HG03060 (cell line): ENCODE measurements at regions not wholly inside any gene's neighbourhood (a gene's known extent, or its start where the extent isn't known, plus 50 kb on each side); places are given as distances from the start of the nearest gene placed in this dataset.

Experiments used
- ATAC-seq: cut with Tn5 transposase; IDR thresholded peaks from one replicate; pipeline ENCODE4 v1.9.1; 2021; ENCODE audit warnings: low read depth, moderate number of reproducible peaks; ENCODE audit not compliant: unreplicated experiment

DNA sequence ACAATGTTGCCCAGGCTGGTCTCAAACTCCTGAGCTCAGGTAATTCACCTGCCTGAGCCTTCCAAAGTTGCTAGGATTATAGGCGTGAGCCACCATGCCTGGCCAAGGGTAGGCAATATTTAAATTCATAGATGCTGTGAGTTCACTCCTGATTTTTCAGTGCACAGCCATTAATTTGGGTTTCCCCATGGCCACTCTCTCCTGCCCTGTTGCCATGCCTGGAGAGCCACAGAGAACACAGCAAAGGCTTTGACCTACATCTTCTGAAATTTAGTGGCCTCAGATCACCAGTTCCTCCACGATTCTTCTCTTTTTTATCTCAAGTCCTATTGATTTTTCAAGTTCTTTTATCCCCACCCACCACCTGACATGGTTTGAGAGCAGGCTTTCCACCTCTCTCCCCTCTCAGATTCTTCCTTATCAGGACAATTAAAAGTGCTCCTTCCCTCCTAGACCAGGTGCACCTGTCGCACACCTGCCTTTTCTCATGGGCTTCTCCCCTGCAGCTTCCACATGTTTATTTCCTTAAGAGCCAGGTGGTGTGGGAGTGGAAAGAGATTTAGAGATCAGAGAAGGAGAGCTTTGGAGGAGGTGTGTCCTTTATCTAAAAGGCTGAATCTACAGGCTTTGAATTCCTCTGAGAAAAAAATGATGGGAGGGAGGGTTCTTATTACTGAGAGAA lies 123.8 kb downstream of the ADRA2A start:
- no peak for ATAC-seq

- ATAC-seq, result no peak
Measured at GRCh38 chr10:111203615-111204014, 126.8 kb downstream of the ADRA2A start.

DNA sequence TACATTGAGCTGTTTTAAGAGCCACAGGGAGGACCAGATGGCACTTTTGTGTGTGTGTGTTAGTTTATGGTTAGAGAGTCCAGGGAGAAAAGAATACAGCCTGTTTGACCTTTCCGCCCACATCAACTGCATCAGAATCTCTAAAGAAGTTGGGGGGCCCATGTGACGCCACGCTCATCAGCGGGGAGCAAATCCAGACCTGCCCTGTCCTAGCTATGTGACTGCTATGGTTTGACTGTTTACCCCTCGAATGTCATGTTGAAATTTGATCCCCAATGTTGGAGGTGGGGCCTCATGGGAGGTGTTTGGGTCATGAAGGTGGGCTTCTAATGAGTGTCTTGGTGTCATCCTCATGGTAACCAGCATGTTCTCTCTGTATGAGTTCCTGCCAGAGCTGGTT lies 128.0 kb downstream of the ADRA2A start:
- ATAC-seq, result no peak

- no peak for ATAC-seq
Measured at GRCh38 chr10:111206521-111206920, 129.7 kb downstream of the ADRA2A start.

DNA sequence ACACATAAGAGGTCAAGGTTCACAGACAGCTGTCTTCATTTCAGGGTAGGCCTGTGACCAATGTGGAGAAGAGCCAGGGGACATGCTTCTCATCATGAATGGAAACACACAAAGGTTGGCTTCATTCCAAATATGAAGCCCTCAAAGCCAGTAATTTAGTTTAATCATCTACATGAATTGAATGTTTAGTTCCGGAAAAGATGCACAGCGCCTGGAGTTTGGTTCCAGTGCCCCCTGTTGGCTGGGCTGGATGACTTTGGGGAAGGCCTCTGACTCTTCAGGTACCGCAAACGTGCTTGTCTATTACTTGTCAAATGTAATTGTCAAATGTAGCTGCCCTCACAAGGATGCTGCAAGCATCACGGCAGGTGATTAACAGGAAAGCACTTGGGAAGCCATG lies 130.7 kb downstream of the ADRA2A start:
- ATAC-seq, result no peak

DNA sequence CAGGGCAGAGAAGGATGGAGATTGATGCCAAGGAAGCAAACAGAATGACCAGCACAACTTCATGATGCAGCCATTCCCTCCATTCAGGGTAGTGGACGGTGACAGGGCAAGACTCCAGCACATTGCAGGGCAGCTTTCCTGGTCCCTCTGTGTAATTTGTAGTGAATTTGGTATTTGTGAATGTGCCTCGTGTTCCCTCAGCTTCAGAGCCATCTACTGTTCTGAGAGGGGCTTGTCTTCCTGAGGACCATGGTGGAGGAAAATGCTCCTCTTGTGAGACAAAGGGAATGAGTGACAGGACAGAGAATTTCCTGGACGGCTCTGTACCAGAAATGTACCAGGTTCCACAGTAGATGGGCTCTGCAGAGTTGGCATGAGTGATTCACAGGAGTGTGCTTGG lies 132.1 kb downstream of the ADRA2A start:
- ATAC-seq, result no peak

GRCh38 chr10:111209692-111210091 lies 132.9 kb downstream of the ADRA2A start:
- no peak for ATAC-seq

DNA sequence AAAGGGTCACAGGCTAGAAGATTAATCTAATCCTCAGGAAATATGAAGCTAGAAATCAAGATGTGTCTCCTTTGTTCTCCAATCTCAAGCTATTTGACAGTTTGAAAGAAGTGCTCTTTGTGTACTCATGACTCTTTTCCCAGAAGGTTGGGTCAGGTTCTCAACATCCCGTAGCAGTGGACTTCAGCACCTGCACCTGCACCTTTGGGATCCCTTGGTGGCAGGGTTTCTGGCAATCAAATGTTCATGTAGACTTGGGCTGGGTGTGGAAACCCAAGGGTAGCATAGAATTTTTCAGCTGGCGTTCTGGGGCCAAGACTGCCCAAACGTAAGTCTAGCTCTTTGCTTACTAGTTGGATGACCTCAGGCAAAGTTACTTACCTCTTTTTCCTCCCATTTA lies 134.4 kb downstream of the ADRA2A start:
- ATAC-seq, result no peak

- no peak for ATAC-seq
Measured at GRCh38 chr10:111211706-111212105, 134.9 kb downstream of the ADRA2A start.

GRCh38 chr10:111221682-111222480 lies 145.1 kb downstream of the ADRA2A start:
- no peak for ATAC-seq

GRCh38 chr10:111222961-111223360 lies 146.1 kb downstream of the ADRA2A start:
- no peak for ATAC-seq

DNA sequence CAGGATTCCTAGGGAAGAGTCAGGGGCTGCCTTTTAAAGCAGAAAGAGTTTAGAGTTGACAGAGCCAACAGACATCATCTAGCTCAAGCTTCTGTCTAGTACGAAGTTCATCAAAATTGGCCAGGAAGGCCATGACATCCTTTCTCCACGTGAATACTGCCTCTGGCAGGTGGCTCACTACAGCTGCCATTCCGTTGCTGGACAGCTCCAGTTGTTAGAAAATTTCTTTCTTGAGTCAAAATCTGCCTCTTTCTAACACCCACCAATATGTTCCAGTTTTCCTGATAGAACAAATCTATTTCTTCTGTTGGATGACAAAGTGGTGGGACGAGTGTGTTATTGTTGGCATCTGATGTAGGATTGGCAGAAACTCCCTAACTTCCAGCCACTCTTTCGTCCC lies 154.9 kb downstream of the ADRA2A start:
- ATAC-seq, result no peak

GRCh38 chr10:111233439-111233838 lies 156.6 kb downstream of the ADRA2A start:
- no peak for ATAC-seq

GRCh38 chr10:111234234-111234913 lies 157.5 kb downstream of the ADRA2A start:
- ATAC-seq, result no peak

GRCh38 chr10:111234914-111235302 lies 158.1 kb downstream of the ADRA2A start:
- ATAC-seq, result no peak

GRCh38 chr10:111240348-111240747 lies 163.5 kb downstream of the ADRA2A start:
- no peak for ATAC-seq

DNA sequence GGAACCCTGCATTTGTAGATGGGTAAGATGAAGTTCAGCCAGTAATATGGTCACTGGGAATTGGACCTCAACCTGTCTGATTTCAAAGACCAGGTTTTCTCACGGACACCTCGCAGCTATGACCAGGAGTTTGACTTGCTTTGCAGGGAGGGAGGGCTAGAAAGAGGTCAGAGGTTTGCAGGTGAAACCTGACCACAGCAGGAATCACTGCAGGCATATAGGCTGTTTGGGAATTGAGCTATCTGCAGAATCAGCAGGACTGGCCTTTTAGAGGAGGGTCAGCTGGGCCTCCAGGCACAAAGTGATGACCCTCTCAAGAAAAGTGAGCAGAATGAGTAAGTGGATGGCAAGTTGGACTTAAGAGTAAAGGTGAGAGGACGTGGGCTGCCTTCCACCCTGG lies 166.3 kb downstream of the ADRA2A start:
- ATAC-seq, result no peak

- no peak for ATAC-seq
Measured at GRCh38 chr10:111246136-111246535, 169.3 kb downstream of the ADRA2A start.

DNA sequence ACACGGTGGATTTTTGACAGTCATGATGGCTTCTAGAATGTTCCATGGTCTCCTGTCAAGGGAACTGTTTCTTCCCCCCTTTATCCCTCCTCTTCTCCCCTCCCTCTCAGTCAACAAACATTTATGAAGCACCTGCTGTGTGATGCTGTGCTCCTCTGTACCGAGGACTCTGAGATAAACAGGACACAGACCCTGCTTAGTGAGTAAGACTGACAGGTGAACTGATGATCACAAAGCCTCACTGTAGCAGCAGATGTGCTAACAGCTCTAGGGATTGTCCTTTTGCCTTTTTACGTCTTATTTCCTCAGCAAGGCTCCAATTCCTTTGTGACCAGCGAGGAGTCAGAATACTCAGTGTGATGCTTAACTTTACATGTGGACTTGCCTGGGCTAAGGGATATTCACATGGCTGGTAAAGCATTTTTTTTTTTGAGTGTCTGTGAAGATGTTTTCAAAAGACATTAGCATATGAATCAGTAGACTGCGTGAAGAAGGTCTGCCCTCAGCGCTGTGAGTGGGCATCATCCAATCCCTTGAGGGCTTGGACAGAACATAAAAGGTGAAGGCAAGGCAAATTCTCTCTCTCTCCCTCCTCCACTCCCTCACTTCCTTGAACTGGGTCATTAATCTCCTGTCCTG lies 170.1 kb downstream of the ADRA2A start:
- no peak for ATAC-seq

- no peak for ATAC-seq
Measured at GRCh38 chr10:111247781-111248389, 171.1 kb downstream of the ADRA2A start.

DNA sequence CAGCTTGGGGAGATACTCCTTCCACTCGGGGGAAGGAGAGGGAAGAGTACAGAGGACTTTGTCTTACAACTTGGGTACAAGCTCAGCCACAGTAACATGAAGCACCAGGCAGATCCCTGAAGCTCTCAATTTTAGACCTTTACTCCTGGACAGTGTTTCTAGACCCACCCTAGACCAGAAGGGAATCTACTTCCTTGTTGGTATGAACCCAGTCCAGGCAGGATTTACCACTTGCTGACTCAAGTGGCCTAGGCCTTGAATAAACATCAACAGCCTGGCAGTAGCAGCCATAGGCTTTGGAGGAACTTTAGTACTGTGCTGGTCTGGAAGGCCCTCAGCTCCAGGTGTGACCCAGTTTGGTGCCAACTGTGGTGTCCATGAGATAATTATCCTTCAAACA lies 173.1 kb downstream of the ADRA2A start:
- no peak for ATAC-seq
